Activated CD4-positive, alpha-beta T cell treated with anti-CD3 and anti-CD28 coated beads for 36 hours (primary cell): ENCODE measurements at regions not wholly inside any gene's neighbourhood (a gene's known extent, or its start where the extent isn't known, plus 50 kb on each side); places are given as distances from the start of the nearest gene placed in this dataset.

ENCODE experiments used
- ATAC-seq: fragments of 200-7000 bp; cut with Tn5 transposase; one replicate; pipeline ENCODE4 v1.10.0; 2021; ENCODE audit warnings: mild to moderate bottlenecking, moderate library complexity
- CTCF ChIA-PET: fragments of 350-600 bp; sonication (Branson Sonifier 250); formaldehyde crosslinking; loops from one replicate; lab custom pipeline; 2021; ENCODE audit warnings: antibody characterized with exemption; lab: Charles Lee
- POLR2A ChIA-PET: fragments of 350-600 bp; sonication (Branson Sonifier 250); formaldehyde crosslinking; loops from one replicate; lab custom pipeline; 2021; ENCODE audit warnings: antibody characterized with exemption, inconsistent platforms; lab: Charles Lee
- DNase-seq: peaks from one replicate; pipeline ENCODE4 v3.0.0-alpha.2; 2020
- H3K27ac Mint-ChIP-seq: one replicate; pipeline ENCODE4 v1.8.0; 2021; ENCODE audit warnings: mixed read lengths
- H3K27me3 Mint-ChIP-seq: one replicate; pipeline ENCODE4 v1.8.0; 2021; ENCODE audit warnings: mixed read lengths
- H3K36me3 Mint-ChIP-seq: one replicate; pipeline ENCODE4 v1.8.0; 2021; ENCODE audit warnings: low read depth, mixed read lengths
- H3K4me1 Mint-ChIP-seq: one replicate; pipeline ENCODE4 v1.8.0; 2021; ENCODE audit warnings: mixed read lengths
- H3K4me3 Mint-ChIP-seq: one replicate; pipeline ENCODE4 v1.8.0; 2021; ENCODE audit warnings: mild to moderate bottlenecking, moderate library complexity, mixed read lengths
- H3K9me3 Mint-ChIP-seq: one replicate; pipeline ENCODE4 v1.8.0; 2021; ENCODE audit warnings: low read depth, mixed read lengths
- intact Hi-C, 2 experiments: fragments of 100-400 bp; cut with DNase I in 1 of 2; cut with micrococcal nuclease in 1 of 2; formaldehyde crosslinking; loops; one replicate each; pipeline versions ENCODE4 v1.14.2 to v1.15.1; 2022 to 2024; cut with DNase I, micrococcal nuclease

DNA sequence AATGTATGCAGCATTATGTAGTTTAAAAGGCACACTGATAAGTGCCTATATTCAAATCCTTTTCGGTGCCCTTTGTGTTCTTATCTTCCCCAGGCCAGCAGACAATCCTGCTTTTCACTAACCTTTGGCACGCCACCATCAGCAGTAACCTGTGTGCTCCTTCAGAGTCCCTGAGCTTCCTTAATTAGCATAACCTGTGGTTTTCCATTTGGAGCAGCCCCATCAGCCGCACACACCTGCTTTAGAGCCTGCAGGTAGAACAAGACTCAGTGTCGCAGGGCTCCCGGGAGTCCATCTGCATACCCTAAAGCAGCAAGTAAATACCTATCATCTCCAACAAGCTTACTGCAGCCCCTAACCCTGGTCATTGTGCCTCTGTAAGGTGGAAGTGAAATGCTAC, 755.1 kb downstream of the ROBO2 start:
- no peaks in the 10 kb centered on the region for H3K27me3 Mint-ChIP-seq
- H3K9me3 Mint-ChIP-seq: peaks cover 4% of the 10 kb centered on the region
- ChIA-PET CTCF (no interaction called here), POLR2A (no interaction called here)
- no peaks in the 10 kb centered on the region for H3K4me1 Mint-ChIP-seq
- no peak overlapping the region for H3K27ac Mint-ChIP-seq
- ATAC-seq: no peak
- DNase-seq: no peak
- H3K36me3 Mint-ChIP-seq: no peaks in the 10 kb centered on the region
- intact Hi-C loops: no loop called here
- H3K4me3 Mint-ChIP-seq: no peak overlapping the region

DNA sequence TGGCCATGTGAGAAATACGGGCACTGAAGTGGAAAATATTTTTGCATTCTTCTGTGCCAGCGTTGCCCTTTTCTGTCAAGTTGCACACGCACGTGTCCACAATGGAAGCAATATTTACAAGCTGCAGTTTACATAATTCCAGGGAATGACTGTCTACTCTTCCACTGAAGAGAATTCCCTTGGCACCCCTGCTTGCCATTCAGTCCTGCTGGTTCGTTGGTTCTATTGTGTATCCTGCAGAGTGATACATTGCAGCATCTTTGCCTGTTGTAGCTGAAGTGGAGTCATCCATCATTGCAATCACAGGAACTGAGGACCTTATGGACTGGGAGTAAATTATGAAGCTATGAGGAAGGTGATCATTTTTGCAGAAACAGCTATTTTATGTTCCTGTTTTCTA, 759.4 kb downstream of the ROBO2 start:
- Mint-ChIP-seq H3K27me3 (no peaks in the 10 kb centered on the region), H3K36me3 (no peaks in the 10 kb centered on the region), H3K27ac (no peak overlapping the region), H3K4me3 (no peak overlapping the region), H3K9me3 (peaks cover 2% of the 10 kb centered on the region), H3K4me1 (no peaks in the 10 kb centered on the region)
- no peak for DNase-seq
- CTCF ChIA-PET: no interaction called here
- ATAC-seq: no peak
- intact Hi-C loops: no loop called here
- POLR2A ChIA-PET: no interaction called here

- DNase-seq: no peak
These were observed 761.0 kb downstream of the ROBO2 start for GRCh38 chr3:77800893-77801292.

DNA sequence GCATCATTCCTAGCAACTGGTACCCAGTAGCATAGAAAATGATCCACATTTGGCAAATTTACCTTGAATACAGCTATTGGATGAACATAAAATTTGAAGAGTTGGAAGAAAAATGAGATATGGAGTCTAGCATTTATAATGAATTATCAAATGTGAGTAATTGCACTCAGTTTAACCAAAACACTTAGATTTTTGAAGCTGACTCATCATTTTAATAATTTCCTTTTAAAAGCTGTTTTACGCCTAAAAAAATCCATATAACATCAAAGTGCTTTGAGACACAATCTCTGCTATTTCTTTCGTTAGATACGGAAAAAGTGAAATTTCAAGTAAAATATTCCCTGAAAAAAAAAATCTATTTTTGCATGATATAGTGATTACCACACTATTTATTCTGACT, 767.4 kb downstream of the ROBO2 start:
- CTCF ChIA-PET: no interaction called here
- DNase-seq (no peak), ATAC-seq (no peak)
- intact Hi-C loops: no loop called here
- no peaks in the 10 kb centered on the region for H3K27me3 Mint-ChIP-seq
- H3K27ac Mint-ChIP-seq: no peak overlapping the region
- no peaks in the 10 kb centered on the region for H3K4me1 Mint-ChIP-seq
- POLR2A ChIA-PET: no interaction called here
- no peak overlapping the region for H3K4me3 Mint-ChIP-seq
- no peaks in the 10 kb centered on the region for H3K36me3 Mint-ChIP-seq
- H3K9me3 Mint-ChIP-seq: peaks cover 1% of the 10 kb centered on the region

More at GRCh38 chr3:77800893-77801292, 761.0 kb downstream of the ROBO2 start:
- Mint-ChIP-seq H3K27ac (no peak overlapping the region), H3K36me3 (no peaks in the 10 kb centered on the region), H3K4me3 (no peak overlapping the region), H3K4me1 (no peaks in the 10 kb centered on the region), H3K27me3 (no peaks in the 10 kb centered on the region), H3K9me3 (peaks cover 2% of the 10 kb centered on the region)
- CTCF ChIA-PET: no interaction called here
- POLR2A ChIA-PET: no interaction called here
- ATAC-seq: no peak
- intact Hi-C loops: no loop called here

DNA sequence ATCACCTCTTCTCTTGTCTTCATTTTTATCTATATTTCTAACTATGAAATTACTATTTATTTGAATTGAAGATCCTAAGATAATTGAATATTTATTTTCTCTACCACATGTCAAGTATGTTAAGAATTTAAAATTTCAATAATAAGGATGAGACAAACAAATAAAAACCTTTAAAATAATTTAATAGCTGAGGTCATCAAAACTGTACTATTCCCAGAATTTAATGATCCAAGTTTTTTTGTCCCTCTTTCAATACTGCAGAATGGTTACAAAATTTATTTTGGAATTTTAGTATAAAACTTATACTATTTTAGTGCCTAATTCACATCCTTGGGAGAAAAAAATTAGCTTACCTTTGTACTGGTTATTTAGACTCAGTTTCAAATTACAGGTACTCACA, 774.9 kb downstream of the ROBO2 start:
- no peaks in the 10 kb centered on the region for H3K4me1 Mint-ChIP-seq
- H3K36me3 Mint-ChIP-seq: no peaks in the 10 kb centered on the region
- no peak overlapping the region for H3K4me3 Mint-ChIP-seq
- intact Hi-C loops: no loop called here
- no peaks in the 10 kb centered on the region for H3K27me3 Mint-ChIP-seq
- DNase-seq (no peak), ATAC-seq (no peak)
- H3K9me3 Mint-ChIP-seq: peaks cover 2% of the 10 kb centered on the region
- H3K27ac Mint-ChIP-seq: no peak overlapping the region
- ChIA-PET CTCF (interaction anchor here (0.7 kb wide), 1 partner anchor 10 kb away, joined by 3 read pairs; no protein-coding TSS in a partner anchor), POLR2A (no interaction called here)

DNA sequence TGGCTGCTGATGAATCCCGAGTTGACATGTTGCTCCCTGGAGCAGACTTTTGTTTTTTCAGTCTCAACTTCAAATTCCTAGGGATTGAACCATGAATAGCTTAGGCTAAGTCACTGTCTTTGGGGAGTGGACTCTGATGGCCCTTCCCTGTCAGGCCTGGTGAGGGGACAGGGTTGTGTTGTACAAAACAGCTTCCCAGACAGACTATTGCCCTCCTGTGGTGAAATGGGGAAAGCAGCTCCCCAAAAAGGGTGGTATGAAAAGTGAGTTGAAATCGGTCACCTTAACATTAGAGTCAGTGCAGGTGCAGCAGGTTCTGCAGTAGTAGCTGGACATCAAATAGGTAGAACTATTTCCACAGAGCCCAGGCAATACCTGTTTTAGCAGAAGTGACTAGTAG, 775.6 kb downstream of the ROBO2 start:
- H3K9me3 Mint-ChIP-seq: peaks cover 2% of the 10 kb centered on the region
- H3K27me3 Mint-ChIP-seq: no peaks in the 10 kb centered on the region
- DNase-seq (no peak), ATAC-seq (no peak)
- H3K27ac Mint-ChIP-seq: no peak overlapping the region
- H3K4me1 Mint-ChIP-seq: no peaks in the 10 kb centered on the region
- H3K36me3 Mint-ChIP-seq: no peaks in the 10 kb centered on the region
- no peak overlapping the region for H3K4me3 Mint-ChIP-seq
- ChIA-PET POLR2A (no interaction called here), CTCF (no interaction called here)
- intact Hi-C loops: no loop called here

DNA sequence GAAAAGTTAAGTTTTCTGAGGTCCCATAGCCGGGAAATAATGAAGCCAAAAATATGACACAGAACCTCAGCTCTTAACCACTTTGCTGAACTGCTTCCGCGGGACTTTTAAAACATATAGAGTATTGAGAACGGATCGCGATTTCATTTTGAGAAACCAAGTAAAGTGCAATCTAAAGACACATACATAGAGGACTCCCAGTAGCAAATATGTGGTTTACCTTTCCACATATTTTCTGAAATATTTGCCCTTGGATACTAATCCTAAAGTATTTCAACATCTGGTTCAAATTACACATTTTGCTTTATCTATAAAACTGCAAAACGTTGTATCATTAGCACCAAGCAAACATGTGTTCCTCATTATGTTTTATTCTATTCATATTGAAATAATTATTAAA, 776.5 kb downstream of the ROBO2 start:
- Mint-ChIP-seq H3K27me3 (no peaks in the 10 kb centered on the region), H3K4me1 (no peaks in the 10 kb centered on the region), H3K9me3 (peaks cover 2% of the 10 kb centered on the region), H3K4me3 (no peak overlapping the region), H3K27ac (no peak overlapping the region), H3K36me3 (no peaks in the 10 kb centered on the region)
- DNase-seq (no peak), ATAC-seq (no peak)
- intact Hi-C loops: no loop called here
- POLR2A ChIA-PET: no interaction called here
- CTCF ChIA-PET: no interaction called here

- Mint-ChIP-seq H3K4me1 (no peaks in the 10 kb centered on the region), H3K9me3 (peaks cover 5% of the 10 kb centered on the region), H3K4me3 (no peak overlapping the region), H3K27me3 (no peaks in the 10 kb centered on the region), H3K27ac (no peak overlapping the region), H3K36me3 (no peaks in the 10 kb centered on the region)
- POLR2A ChIA-PET: no interaction called here
- DNase-seq: no peak
- no peak for ATAC-seq
- intact Hi-C loops: no loop called here
- CTCF ChIA-PET: interaction anchor here (0.8 kb wide), 1 partner anchor 10 kb away, joined by 3 read pairs; no protein-coding TSS in a partner anchor
These were observed 785.3 kb downstream of the ROBO2 start for GRCh38 chr3:77825001-77825827.

GRCh38 chr3:77835921-77836320, 796.0 kb downstream of the ROBO2 start:
- Mint-ChIP-seq H3K4me1 (no peaks in the 10 kb centered on the region), H3K4me3 (no peak overlapping the region), H3K9me3 (peaks cover 5% of the 10 kb centered on the region), H3K27me3 (no peaks in the 10 kb centered on the region), H3K27ac (no peak overlapping the region), H3K36me3 (no peaks in the 10 kb centered on the region)
- DNase-seq: no peak
- intact Hi-C loops: no loop called here
- no peak for ATAC-seq
- POLR2A ChIA-PET: no interaction called here
- CTCF ChIA-PET: interaction anchor here (0.6 kb wide), 1 partner anchor 149 kb away, joined by 3 read pairs; no protein-coding TSS in a partner anchor

- Mint-ChIP-seq H3K27me3 (no peaks in the 10 kb centered on the region), H3K4me3 (no peak overlapping the region), H3K9me3 (peaks cover 13% of the 10 kb centered on the region), H3K36me3 (no peaks in the 10 kb centered on the region), H3K4me1 (no peaks in the 10 kb centered on the region), H3K27ac (no peak overlapping the region)
- DNase-seq (no peak), ATAC-seq (no peak)
- intact Hi-C loops: no loop called here
- ChIA-PET CTCF (no interaction called here), POLR2A (no interaction called here)
These were observed 797.6 kb downstream of the ROBO2 start for GRCh38 chr3:77837456-77838025.

DNA sequence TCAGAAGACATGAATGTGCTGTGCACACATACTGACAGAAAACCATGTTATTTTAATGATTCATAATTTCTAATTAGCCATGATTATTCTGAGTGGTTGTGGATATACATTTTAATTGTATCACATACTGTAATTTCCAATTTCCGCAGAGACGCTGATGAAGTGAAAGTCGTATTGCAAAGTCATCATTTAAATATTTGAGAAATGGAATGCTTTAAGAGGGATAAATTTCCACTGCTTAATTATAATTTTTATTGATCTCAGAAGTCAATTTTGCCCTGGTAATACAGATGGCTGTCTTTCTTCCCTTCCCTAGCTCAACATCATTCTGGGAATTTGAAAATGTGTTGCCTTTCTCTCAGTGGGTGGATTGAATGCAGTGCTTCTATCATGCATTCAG, 819.3 kb downstream of the ROBO2 start:
- H3K27ac Mint-ChIP-seq: no peak overlapping the region
- H3K9me3 Mint-ChIP-seq: peaks cover 4% of the 10 kb centered on the region
- ATAC-seq (no peak), DNase-seq (no peak)
- intact Hi-C loops: no loop called here
- no peaks in the 10 kb centered on the region for H3K4me1 Mint-ChIP-seq
- H3K4me3 Mint-ChIP-seq: no peak overlapping the region
- POLR2A ChIA-PET: no interaction called here
- H3K27me3 Mint-ChIP-seq: no peaks in the 10 kb centered on the region
- CTCF ChIA-PET: no interaction called here
- H3K36me3 Mint-ChIP-seq: no peaks in the 10 kb centered on the region

DNA sequence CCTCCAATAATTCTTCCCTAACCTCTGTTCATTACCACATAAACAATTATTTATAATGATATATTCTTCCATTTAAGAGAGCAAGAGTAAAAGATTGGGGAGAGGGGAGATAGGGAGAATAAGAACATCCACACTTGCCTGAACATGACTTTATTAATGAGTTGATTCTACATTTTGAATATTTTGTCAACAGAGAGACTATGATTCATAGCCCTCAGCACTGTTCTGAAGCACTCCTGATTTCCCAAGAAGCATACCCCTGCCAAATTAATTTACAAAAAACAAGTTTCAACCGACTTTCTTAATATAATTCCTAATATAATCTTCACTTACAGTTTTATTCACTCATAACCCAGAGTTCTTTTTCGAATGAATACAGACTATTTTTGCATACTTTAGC, 828.8 kb downstream of the ROBO2 start:
- Mint-ChIP-seq H3K4me1 (no peaks in the 10 kb centered on the region), H3K36me3 (no peaks in the 10 kb centered on the region), H3K27ac (no peak overlapping the region), H3K27me3 (no peaks in the 10 kb centered on the region), H3K4me3 (no peak overlapping the region), H3K9me3 (peaks cover 15% of the 10 kb centered on the region)
- ChIA-PET CTCF (no interaction called here), POLR2A (no interaction called here)
- no peak for ATAC-seq
- no peak for DNase-seq
- intact Hi-C loops: no loop called here
